EH (cell line): ENCODE measurements at regions not wholly inside any gene's neighbourhood (a gene's known extent, or its start where the extent isn't known, plus 50 kb on each side); places are given as distances from the start of the nearest gene placed in this dataset.

Experiments
- DNase-seq: peaks from one replicate; pipeline ENCODE4 v3.0.0-alpha.2; 2015; ENCODE audit warnings: low read depth

DNA sequence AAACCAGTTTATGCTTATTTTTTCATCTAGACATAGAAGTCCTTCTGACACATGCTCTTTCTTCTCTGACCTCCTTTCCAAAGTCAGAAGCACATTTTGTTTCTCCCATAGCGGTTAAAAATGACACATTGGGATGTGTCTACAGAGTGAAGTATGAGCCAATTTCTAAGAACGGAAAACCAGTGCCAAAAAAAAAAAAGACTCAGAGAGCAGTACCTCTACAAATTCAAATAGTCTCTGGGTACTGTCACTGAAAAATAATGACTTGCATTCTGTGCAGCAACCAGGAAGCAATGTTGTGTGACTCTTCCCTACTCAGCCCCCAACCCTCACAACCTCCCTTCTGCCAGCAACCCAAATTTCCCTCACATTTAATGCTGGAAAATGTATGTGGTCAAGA lies 145.5 kb upstream of the PMFBP1 start:
- peak; percentile 72 for DNase-seq

DNA sequence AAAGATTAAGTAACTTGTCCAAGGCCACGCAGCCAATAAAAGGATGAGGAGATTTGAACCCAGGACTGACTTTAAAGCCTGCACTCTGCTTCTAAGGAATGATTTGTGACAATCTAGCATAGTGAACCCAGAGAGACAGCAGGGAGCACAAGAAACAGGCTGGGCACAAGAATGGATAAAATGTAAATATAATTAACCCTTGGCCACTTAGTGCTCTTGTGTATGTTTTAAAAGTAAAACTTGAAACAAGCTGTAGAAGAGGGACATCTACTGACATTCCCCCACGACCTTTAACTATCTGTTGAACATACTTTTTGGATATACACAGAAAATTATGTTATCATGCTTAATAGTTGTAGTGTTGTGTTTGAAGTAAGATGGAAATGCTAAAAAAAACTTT lies 141.9 kb upstream of the PMFBP1 start:
- peak; percentile 22 for DNase-seq

DNA sequence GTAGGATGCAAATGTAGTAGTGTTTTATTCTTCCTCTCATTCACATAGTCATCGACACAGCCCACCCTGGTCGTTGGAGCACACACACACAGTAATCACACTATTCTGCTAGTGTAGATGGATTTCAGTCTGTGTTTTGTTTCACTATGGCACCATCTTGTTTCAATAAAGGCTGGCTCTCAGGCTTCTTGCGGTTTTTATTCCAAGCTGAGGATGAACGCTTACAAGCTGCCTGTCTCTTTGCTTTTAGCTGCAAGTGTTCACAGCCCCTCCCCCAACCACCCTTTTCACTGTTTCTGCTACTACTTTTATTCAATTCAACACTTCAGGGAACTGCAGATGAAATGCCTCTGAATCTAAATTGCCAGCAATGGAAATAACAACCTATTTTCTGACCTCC lies 140.9 kb upstream of the PMFBP1 start:
- peak; percentile 64 for DNase-seq

DNA sequence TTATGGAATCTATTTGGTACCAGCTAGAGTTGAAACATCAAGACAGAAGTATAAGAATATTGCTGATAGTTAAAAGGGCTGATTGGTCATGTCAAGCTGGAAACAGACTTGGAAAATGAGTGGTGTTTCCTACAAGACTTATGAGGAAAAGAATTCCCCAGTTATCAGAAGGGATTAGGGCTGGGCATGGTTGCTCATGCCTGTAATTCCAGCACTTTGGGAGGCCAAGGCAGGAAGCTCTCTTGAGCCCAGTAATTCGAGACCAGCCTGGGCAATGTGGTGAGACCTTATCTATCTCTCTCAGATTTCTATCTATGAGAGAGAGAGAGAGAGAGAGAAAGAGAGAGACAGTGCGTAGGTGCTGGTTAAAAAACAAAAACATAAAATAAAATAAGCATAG lies 139.5 kb upstream of the PMFBP1 start:
- peak; percentile 61 for DNase-seq

GRCh38 chr16:72309001-72309400 lies 137.0 kb upstream of the PMFBP1 start:
- DNase-seq: no peak

DNA sequence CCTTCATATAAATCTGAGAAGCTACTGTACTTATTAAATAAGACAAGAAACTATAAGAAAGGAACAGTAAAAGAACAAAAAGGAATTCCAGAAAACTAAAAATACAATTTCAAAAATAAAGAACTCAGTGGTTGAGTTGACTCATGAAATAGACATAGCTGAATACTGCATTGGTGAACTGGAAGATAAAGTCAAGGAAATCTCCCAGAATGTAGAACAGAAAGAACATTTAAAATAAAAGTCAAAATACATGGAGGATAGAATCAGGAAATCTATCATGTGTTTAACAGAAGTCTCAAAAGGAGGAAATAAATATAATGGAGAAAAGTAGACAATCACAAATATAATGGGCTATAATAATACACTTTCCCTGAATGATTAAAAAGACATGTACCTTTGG lies 136.4 kb upstream of the PMFBP1 start:
- no peak for DNase-seq

DNA sequence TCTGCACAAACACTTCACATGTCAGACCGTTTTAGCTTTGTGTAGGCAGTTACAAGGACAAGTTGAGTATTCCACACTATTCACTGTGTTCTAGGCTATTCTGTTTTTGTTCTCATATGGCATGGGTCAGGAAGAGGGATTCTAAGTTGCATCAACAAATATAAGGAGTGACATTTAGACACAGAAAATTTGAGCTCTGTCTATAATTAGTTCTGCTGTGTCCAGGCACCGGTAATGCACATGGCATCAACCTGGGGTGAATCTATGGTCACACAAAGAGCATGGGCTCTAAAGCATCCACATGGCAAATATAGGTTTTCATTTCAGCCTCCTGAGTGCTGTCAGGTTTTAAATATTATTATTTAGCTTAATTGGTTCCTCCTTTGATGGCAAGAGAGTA lies 130.4 kb upstream of the PMFBP1 start:
- DNase-seq: no peak

- DNase-seq: no peak
These were observed 129.7 kb upstream of the PMFBP1 start for GRCh38 chr16:72301523-72302236.

GRCh38 chr16:72300892-72301291 lies 128.9 kb upstream of the PMFBP1 start:
- no peak for DNase-seq

DNA sequence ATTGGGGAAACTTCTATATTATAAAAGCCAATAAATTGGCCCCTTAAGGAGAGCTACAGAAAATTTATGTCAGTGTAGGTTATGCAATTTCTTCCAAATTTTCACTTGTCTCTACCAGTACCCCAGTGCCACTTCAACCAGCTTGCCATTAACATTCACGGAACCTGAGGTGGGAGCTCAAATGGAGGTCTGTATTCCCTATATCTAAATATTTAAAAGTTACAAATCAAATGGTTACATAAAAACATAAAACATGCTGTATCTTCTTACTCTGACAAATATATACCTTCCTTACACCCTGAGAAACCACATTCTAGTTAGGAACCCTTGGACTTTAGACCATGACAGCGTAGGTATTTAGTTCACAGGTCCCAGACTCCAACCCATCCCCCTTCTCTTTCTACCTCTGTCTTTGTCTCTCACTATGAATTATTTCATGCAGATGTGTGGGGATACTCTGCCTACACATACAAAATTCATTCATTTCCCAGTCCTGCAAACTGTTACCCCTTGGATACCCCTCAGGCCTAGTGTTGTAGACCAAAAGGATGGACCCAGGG lies 127.8 kb upstream of the PMFBP1 start:
- DNase-seq: no peak

- no peak for DNase-seq
These were observed 127.0 kb upstream of the PMFBP1 start for GRCh38 chr16:72298961-72299360.

DNA sequence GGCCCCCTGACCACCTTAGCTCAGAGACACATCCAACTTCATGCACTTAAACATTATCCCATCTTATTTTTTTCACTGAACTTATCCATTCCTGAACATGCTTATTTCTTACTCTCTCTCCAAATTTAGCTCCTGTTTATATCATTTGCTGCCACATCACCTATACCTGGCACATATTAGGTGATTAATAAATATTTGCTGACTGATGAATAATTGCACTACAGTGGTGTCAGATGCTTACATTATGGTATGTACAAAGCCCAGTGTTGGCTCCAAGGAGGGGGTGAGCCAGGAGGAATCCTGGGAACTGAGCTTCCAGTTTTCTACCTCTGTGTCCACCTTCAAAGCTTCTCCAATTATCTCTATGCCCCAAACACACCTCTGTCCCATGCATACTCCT lies 124.0 kb upstream of the PMFBP1 start:
- DNase-seq: no peak

DNA sequence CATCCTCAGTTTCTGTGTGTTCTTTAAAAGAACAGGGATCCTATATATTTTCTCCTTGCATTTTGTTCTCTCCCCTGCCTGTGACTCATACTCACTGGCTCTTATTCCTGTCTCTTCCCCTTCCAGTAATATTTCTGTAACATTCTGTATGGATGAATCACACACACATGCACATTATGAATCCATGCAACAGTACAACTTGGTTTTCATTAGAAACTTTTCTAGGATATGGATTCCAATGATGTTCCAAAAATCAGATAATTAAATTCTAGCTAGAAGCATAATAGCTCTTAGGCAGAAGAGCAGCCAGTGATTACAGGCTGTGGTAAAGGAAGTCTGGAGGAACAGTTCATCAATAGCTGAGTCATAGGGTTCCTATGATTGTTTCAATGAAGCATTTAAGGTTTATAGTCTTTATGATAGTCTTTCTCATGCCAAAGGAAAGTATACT lies 119.6 kb upstream of the PMFBP1 start:
- peak; percentile 98 for DNase-seq

- peak; percentile 93 for DNase-seq
These were observed 119.2 kb upstream of the PMFBP1 start for GRCh38 chr16:72291121-72291520.

GRCh38 chr16:72287649-72288048 lies 115.7 kb upstream of the PMFBP1 start:
- no peak for DNase-seq

DNA sequence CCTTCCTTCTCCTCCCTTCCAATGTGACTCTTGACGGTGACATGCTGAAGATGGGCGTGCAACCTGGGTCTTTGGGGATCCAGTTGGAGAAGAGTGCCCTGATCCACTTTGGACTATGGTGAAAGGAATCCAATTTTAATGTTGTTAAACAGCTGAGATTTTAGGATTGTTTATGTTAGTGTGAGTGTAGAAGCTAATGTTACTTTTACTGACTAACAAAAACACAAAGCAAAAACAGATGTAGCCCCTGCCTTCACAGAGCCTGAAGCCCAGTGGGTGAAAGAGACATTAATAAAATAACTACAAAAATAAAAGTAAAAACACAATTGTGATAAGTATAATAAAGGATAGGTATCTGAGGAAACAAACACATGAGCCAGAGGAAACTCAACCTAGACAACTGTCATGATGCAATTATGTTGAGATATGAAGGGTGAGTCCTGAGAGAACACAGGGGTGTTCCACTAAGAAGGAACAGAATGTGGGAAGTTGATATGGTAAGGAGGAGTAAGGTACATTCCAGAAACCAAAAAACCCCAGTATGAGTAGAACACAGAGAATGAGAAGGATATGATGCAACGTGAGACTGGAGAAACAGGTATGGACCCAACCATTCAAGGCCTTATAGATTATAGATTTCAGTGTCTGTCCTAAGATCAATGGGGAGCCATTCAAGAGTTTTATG lies 115.1 kb upstream of the PMFBP1 start:
- DNase-seq: peak; percentile 5

DNA sequence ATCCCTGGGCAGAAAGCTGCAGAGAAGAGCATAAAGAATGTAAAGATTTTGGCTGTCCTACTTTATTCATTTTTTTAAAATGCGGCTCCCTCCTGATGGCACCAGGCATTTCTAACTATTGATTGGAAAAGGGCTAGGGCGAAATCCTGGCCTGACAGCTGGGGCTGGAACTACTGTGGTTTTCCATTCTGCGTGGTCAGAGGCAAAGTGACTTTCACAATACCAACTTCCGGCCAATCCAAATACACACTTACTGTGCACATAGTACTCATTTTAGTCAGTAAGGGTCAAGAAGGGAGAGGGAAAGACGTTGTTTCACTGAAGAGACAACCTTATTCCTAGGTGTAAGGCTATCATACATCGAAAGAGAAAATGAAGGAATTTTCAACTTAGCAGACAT lies 113.8 kb upstream of the PMFBP1 start:
- DNase-seq: no peak

GRCh38 chr16:72285324-72285723 lies 113.4 kb upstream of the PMFBP1 start:
- no peak for DNase-seq

GRCh38 chr16:72284042-72284789 lies 112.3 kb upstream of the PMFBP1 start:
- DNase-seq: no peak

DNA sequence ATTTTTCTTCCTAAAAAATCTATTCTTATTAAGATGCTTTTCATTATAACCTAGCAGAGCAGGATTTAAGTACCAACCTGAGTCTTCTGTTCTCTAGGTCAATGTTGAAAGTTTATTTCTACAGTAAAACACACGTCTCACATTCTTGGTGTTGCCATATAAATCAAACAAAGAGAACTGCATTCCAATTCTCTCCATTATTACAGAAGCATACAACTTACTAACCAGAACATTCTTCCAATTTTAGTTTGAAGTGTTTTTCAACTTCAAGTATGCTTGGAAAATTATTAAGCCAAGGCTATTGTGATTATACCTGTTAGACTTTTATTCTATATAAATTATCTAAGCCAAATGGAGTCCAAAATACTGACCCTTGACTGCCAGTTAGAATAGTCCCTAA lies 110.4 kb upstream of the PMFBP1 start:
- DNase-seq: peak; percentile 4

DNA sequence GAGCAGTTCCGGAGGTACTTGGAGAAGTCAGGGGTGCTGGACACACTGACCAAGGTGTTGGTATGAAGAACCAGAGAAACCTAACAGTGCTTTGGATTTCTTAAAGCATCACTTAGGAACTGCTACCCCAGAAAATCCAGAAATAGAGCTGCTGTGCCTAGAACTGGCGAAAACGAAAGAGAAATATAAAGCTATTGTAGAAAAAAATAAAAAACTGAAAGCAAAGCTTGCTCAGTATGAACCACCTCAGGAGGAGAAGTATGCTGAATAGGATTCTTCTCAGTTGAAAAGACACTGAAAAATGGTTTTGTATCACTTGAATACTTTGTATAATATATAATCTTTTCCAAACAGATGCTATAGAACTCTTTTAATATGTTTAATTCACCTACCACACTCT lies 106.3 kb upstream of the PMFBP1 start:
- no peak for DNase-seq

GRCh38 chr16:72277749-72278148 lies 105.8 kb upstream of the PMFBP1 start:
- no peak for DNase-seq
